IPS-18c (cell line): ENCODE measurements at regions not wholly inside any gene's neighbourhood (a gene's known extent, or its start where the extent isn't known, plus 50 kb on each side); places are given as distances from the start of the nearest gene placed in this dataset.
"Not testable (repeated sequence)": the region's sequence is repeated elsewhere in the genome, so short reads cannot be mapped to it uniquely, and the experiment has no call there.

Experiments used
- H3K4me3 ChIP-seq: 2 replicates; pipeline ENCODE4 v1.7.0; 2013; ENCODE audit warnings: low read depth, mild to moderate bottlenecking, low read length, moderate library complexity; ENCODE audit not compliant: insufficient read depth
- H3K9me3 ChIP-seq: one replicate; pipeline ENCODE4 v1.6.1; 2013; ENCODE audit warnings: mild to moderate bottlenecking, low read length, moderate library complexity; ENCODE audit not compliant: control insufficient read depth, insufficient read depth

GRCh38 chr14:89485264-89485663, 68.2 kb upstream of the FOXN3 start:
- Histone ChIP-seq H3K9me3 (no peaks in the 10 kb centered on the region), H3K4me3 (no peak overlapping the region; the same call in 1 of the 2 replicates)

DNA sequence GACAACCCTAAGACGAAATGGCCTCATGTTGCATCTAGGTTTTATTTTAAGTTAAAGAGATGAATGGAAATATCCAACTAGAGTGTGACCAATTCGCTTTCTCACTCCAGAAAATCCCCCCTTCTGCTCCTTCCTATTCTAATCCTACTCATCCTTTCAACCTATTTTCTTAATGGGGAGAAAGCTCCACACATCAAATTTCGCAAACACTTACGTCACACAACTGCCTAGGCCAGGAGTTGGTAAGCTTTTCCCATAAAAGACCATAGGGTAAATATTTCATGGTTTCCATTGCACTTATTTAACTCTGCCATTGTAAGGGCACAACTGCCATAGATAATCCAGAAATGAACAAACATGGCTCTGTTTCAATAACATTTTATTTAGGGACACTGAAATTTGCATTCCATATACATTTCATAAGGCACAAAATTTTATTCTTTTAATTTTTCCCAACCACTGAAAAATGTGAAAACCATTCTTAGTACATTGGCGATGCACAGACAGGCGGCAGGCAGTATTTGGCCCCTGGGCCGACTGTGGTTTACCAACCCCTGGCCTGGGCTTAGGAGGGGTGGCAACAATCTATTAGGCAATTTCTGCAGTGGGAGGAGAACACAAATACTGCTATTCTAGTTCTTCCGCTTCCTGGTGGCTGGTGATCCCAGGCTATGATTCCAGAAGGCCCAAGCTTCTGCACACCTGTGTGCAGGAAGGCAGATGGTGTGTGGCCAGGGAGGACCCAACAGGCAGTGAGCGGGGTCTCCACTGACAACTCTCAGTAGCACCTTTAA, 67.2 kb upstream of the FOXN3 start:
- no peaks in the 10 kb centered on the region for H3K9me3 ChIP-seq
- no peak overlapping the region for H3K4me3 ChIP-seq

DNA sequence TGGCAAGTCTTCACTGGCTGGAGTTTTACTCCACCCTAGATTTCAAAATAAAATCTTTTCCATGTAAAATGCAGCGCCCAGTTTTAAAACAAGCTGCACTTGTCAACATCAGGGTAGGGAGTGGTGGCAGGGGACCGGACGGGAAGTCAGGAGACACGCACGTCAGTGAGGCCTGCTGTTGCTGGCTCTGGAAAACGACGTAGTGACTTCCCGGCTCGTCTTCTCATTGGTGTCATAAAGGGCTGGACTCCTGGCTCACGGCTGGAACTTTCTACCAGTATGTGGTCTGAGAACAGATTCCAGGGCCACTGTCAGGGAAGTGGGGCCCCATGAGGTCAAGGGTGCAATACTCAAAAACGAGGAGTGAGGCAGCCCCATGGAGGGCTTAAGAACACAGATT, 64.2 kb upstream of the FOXN3 start:
- Histone ChIP-seq H3K4me3 (no peak overlapping the region), H3K9me3 (no peaks in the 10 kb centered on the region)

DNA sequence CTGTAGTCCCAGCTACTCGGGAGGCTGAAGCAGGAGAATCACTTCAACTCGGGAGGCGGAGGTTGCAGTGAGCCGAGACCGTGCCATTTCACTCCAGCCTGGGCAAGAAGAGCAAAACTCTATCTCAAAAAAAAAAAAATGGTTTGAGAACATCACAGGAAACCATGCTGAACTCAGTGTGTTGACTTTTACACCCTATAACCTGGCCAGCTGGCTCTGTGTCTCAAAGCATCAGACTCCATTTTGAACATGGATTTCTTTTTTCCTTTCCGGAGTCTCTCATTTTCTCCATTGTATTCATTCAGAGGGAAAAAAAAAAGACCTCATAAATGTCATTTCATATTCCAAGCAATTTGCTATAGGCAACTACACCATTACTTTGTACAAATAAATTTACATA, 63.2 kb upstream of the FOXN3 start:
- Histone ChIP-seq H3K9me3 (no peaks in the 10 kb centered on the region), H3K4me3 (no peak overlapping the region)

DNA sequence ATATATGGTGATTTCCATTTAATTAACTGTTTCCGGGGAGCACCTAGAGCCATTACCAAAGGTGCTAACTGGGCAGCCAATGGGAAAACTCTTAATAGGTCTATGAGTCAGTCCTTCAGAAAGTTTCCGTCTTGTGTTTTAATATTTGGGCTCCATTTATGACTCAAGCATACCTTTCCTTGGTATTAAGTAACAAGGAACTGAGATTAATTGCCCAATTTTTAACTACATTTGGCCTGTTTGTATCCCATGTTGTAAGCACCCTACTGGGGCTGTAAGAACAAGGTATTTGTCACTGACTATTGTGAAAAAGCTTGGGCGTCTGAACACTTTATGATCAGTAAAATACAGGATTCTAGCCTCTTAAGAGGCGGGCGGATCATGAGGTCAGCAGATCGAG, 62.8 kb upstream of the FOXN3 start:
- no peaks in the 10 kb centered on the region for H3K9me3 ChIP-seq
- H3K4me3 ChIP-seq: no peak overlapping the region

DNA sequence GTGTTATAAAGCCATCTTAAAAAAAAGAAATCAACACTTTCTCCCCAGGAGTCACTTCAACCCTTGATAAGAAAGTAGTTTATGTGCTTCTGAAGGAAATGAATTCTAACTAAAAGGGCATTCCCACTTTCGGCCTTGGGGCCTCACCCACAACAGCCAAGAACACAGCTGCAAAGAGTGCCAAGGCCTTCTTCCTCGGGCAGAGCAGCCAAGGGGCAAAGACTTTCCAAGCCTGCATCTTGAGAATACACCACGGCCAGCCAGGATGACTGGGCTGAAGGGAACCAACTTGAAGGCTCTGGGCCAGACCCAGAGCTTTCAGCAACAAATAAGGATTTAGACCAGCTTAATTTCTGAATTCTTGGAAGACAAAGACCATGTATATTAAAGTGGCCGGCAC, 60.4 kb upstream of the FOXN3 start:
- H3K4me3 ChIP-seq: no peak overlapping the region
- no peaks in the 10 kb centered on the region for H3K9me3 ChIP-seq

DNA sequence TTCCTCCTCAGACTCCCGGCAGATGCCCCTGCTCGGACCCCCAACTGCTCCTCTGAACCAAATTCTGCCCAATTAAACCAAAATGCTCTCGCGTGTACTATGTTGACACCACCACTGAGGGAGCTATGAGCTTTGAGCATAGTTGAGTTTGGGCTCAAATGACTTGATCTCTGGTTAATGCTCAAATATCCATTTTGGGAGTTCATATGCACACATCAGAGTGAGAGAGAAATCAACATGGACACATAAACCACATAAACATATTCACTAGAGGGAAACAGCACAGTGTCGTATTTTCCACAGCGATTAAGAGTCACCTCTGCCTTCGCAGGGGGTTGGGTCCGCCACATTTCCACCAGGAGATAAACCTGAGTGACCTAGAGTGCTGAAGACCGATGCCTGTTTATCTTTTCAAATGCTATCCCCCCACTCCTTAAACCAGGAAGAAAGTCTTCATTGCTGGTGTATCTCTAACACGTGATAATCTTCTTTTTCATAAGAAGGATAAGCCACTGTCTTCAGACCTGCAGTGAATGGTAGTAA, 59.4 kb upstream of the FOXN3 start:
- Histone ChIP-seq H3K4me3 (no peak overlapping the region), H3K9me3 (no peaks in the 10 kb centered on the region)

DNA sequence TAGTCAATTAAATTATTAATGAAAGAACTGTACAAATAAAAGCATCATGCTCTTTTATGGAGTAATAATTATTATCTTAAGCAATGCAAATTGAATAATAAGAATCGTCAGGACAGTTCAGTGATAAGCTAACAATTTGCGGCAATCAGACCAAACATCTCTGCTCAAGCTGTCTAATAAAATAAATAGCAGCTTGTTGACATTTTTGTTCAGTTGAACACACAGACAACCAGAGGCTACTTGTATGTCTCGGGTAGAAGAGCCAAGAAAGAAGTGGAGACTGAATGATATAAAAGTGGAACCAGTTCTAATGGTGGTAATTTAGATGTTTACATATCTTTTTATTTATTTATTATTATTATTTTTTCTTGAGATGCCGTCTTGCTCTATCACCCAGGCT, 57.4 kb upstream of the FOXN3 start:
- Histone ChIP-seq H3K9me3 (no peaks in the 10 kb centered on the region), H3K4me3 (no peak overlapping the region)

DNA sequence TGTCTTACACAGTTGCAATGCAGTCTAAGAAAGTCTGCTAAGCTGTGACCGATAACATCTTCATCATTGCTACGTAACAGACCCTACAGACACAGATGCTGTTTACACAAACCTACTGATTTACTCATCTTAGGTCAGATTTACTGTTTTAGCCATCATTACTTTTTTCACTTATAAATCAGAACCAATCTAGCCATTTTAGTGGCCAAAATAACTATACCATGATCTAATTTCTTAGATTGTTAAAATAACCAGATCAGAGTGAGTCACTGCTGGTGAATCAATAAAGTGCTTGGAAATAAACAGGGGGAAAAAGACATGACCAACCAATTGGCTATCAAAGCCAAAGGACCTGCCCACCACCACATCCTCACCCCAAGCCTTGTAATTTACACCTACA, 57.0 kb upstream of the FOXN3 start:
- Histone ChIP-seq H3K9me3 (no peaks in the 10 kb centered on the region), H3K4me3 (no peak overlapping the region)

DNA sequence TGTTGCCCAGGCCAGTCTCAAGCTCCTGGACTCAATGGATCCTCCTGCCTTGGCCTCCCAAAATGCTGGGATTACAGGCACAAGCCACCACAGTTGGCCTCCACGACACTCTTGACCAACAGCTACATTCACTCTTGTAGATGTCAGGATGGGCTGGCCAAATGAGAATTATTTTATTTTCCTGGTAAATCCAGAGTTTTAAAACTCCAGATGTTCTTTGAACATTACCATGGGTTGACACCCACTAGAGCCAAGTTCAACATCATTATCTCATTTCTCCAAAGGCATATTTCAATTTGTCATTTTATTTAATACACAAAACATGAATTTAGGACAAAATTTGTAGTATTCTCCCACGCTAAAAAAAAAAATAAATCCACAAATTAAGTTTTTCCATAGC, 56.5 kb upstream of the FOXN3 start:
- Histone ChIP-seq H3K9me3 (no peaks in the 10 kb centered on the region), H3K4me3 (no peak overlapping the region)

DNA sequence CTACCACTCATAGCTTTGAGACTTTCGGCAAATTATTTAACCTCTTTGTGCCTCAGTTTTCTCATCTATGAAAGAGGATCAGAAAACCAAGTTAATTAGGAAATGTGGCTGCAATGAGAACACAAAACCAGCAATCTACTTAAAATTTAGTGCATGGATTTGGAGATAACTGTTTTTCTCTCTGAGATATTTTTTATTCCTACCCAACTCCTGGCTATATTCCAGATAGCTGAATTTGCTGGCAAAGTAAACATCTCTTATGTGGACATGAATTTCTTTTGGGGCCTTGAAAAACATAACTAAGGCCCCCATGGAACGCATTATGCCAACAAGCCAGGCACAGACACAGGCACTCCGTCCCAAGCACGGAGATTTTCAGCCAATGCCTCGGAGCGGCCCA, 53.4 kb upstream of the FOXN3 start:
- Histone ChIP-seq H3K4me3 (no peak overlapping the region), H3K9me3 (no peaks in the 10 kb centered on the region)

DNA sequence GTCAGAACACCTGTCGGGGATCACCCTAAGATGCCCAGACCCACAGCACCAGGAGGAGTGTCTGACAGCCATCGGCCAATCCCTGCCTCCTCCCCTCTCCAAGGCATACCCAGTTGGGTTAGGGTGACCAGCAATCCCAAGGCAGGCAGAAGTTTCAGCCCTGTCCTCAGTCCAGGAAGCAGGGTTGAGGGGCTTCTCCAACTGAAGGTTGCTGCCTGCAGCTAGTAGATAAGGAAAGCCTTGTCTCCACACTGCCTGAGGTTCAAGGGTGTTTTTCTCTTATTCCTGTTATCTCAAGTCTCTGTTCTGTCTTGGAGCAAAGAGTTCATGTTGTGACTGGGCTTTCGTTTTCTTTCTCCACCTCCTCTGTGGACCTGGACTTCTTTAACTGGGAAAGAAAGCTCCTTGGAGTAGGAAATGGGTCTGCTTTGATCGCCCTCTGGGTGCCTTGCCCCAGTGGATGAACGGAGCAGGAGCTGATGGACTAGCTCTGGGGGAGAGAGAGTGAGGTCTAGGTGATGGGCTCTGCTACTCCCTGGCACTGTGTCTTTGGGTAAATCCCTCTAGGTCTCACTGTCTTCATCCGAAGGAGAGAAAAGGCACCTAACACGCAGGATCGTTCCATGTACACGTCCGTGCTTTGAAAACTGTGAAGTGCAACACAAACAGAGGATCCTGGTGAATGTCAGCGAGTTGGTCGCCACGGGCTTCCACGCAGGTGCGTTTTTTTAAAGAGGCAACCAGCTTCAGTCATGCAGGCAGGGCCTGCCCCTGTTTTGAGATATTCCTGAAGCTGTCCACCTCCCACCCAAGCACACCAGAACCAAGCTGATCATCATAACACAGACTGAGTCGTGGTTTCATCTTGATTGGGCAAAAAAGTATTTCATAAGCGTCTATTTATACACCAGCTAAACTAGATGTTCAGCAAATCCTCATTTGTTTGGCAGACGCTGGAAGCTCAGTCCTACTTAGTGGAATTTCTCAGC, 52.5 kb upstream of the FOXN3 start:
- H3K9me3 ChIP-seq: no peaks in the 10 kb centered on the region
- no peak overlapping the region for H3K4me3 ChIP-seq

- no peaks in the 10 kb centered on the region for H3K9me3 ChIP-seq
- no peak overlapping the region for H3K4me3 ChIP-seq
These were observed 51.5 kb upstream of the FOXN3 start for GRCh38 chr14:89468566-89468965.

DNA sequence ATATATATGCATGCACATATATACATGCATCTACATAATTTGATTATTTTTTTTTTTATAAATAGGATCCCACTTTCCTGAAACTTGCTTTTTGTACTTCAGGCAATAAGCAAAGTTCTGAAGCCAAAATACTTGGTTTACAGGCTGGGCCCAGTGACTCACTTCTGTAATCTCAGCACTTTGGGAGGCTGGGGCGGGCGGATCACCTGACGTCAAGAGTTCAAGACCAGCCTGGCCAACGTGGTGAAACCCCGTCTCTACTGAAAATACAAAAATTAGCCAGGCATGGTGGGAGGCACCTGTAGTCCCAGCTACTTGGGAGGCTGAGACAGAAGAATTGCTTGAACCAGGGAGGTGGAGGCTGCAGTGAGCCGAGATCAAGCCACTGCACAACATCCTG, 51.0 kb upstream of the FOXN3 start:
- H3K4me3 ChIP-seq, H3K9me3 ChIP-seq: not testable (repeated sequence)

DNA sequence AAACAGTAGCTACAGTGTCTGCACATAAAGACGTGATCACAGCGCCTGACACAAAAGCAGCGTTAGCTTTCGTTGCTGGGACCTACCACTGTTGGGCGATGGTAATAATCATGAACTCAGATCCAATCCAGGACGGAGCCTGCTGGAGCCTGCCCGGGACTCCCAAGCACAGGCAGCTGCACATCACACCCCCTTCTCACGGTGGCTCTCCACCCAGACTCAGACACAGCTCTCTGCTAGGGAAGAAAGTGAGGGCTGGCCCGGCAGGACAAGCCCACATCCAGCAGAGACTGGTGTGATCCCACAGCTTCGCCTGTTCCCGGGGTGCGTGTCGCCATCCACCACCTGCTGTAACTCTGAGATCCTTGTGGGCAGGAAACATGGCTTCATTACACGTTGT, 49.9 kb upstream of the FOXN3 start:
- H3K9me3 ChIP-seq: no peaks in the 10 kb centered on the region
- no peak overlapping the region for H3K4me3 ChIP-seq
